BLaER1 (cell line): ENCODE measurements at regions not wholly inside any gene's neighbourhood (a gene's known extent, or its start where the extent isn't known, plus 50 kb on each side); places are given as distances from the start of the nearest gene placed in this dataset.

Experiments used
- H3K27ac ChIP-seq: shearing (Covaris generic); formaldehyde crosslinking; 2 replicates; pipeline ENCODE4 v1.8.1; 2022
- H3K27me3 ChIP-seq: shearing (Covaris generic); formaldehyde crosslinking; 2 replicates; pipeline ENCODE4 v1.8.1; 2022
- H3K36me3 ChIP-seq: shearing (Covaris generic); formaldehyde crosslinking; 2 replicates; pipeline ENCODE4 v1.8.1; 2022
- H3K4me1 ChIP-seq: shearing (Covaris generic); formaldehyde crosslinking; 2 replicates; pipeline ENCODE4 v1.8.1; 2022
- H3K4me2 ChIP-seq: shearing (Covaris generic); formaldehyde crosslinking; 2 replicates; pipeline ENCODE4 v1.8.1; 2022
- H3K4me3 ChIP-seq: shearing (Covaris generic); formaldehyde crosslinking; 2 replicates; pipeline ENCODE4 v1.8.1; 2022
- H3K9ac ChIP-seq: shearing (Covaris generic); formaldehyde crosslinking; 2 replicates; pipeline ENCODE4 v1.8.1; 2022
- H3K9me3 ChIP-seq: shearing (Covaris generic); formaldehyde crosslinking; 2 replicates; pipeline ENCODE4 v1.8.1; 2022
- H4K20me1 ChIP-seq: shearing (Covaris generic); formaldehyde crosslinking; 2 replicates; pipeline ENCODE4 v1.8.1; 2022
- Cebpa-rat ChIP-seq: shearing (Covaris generic); IDR thresholded peaks from 2 replicates; pipeline ENCODE4 v1.8.1; 2022

GRCh38 chr13:79679334-79679733 is 198.4 kb downstream of the NDFIP2 start:
- H4K20me1 ChIP-seq, result no peaks in the 10 kb centered on the region
- H3K4me1 ChIP-seq, result no peaks in the 10 kb centered on the region
- H3K36me3 ChIP-seq, result no peaks in the 10 kb centered on the region
- TF ChIP-seq Cebpa-rat, result no peak
- H3K27me3 ChIP-seq, result no peaks in the 10 kb centered on the region
- no peak overlapping the region for H3K9ac ChIP-seq
- no peak overlapping the region for H3K27ac ChIP-seq
- no peak overlapping the region for H3K4me2 ChIP-seq
- no peaks in the 10 kb centered on the region for H3K9me3 ChIP-seq
- H3K4me3 ChIP-seq, result no peak overlapping the region

GRCh38 chr13:79678100-79678499 is 197.1 kb downstream of the NDFIP2 start:
- Histone ChIP-seq H3K4me3 (no peak overlapping the region), H3K36me3 (no peaks in the 10 kb centered on the region), H3K27me3 (no peaks in the 10 kb centered on the region), H3K4me2 (no peak overlapping the region), H3K4me1 (no peaks in the 10 kb centered on the region), H3K9ac (no peak overlapping the region), H3K27ac (no peak overlapping the region), H3K9me3 (no peaks in the 10 kb centered on the region), H4K20me1 (no peaks in the 10 kb centered on the region)
- TF ChIP-seq Cebpa-rat, result no peak

- H3K4me2 ChIP-seq, result no peak overlapping the region
- no peaks in the 10 kb centered on the region for H3K36me3 ChIP-seq
- H3K9me3 ChIP-seq, result no peaks in the 10 kb centered on the region
- no peak overlapping the region for H3K9ac ChIP-seq
- H3K4me1 ChIP-seq, result no peaks in the 10 kb centered on the region
- no peaks in the 10 kb centered on the region for H3K27me3 ChIP-seq
- H4K20me1 ChIP-seq, result no peaks in the 10 kb centered on the region
- no peak overlapping the region for H3K4me3 ChIP-seq
- no peak overlapping the region for H3K27ac ChIP-seq
- TF ChIP-seq Cebpa-rat, result no peak
Observed at GRCh38 chr13:79675931-79676660, 195.1 kb downstream of the NDFIP2 start.

- Histone ChIP-seq H3K9ac (no peak overlapping the region), H3K27me3 (no peaks in the 10 kb centered on the region), H3K36me3 (no peaks in the 10 kb centered on the region), H3K27ac (no peak overlapping the region), H4K20me1 (no peaks in the 10 kb centered on the region), H3K9me3 (no peaks in the 10 kb centered on the region), H3K4me2 (no peak overlapping the region), H3K4me3 (no peak overlapping the region), H3K4me1 (no peaks in the 10 kb centered on the region)
- no peak for TF ChIP-seq Cebpa-rat
Observed at GRCh38 chr13:79674765-79675515, 194.0 kb downstream of the NDFIP2 start.

GRCh38 chr13:79673993-79674377 is 193.0 kb downstream of the NDFIP2 start:
- H3K9ac ChIP-seq, result no peak overlapping the region
- no peaks in the 10 kb centered on the region for H3K27me3 ChIP-seq
- no peak overlapping the region for H3K4me2 ChIP-seq
- H3K4me3 ChIP-seq, result no peak overlapping the region
- H3K9me3 ChIP-seq, result no peaks in the 10 kb centered on the region
- H3K36me3 ChIP-seq, result no peaks in the 10 kb centered on the region
- no peak overlapping the region for H3K27ac ChIP-seq
- TF ChIP-seq Cebpa-rat, result no peak
- H3K4me1 ChIP-seq, result no peaks in the 10 kb centered on the region
- H4K20me1 ChIP-seq, result no peaks in the 10 kb centered on the region

DNA sequence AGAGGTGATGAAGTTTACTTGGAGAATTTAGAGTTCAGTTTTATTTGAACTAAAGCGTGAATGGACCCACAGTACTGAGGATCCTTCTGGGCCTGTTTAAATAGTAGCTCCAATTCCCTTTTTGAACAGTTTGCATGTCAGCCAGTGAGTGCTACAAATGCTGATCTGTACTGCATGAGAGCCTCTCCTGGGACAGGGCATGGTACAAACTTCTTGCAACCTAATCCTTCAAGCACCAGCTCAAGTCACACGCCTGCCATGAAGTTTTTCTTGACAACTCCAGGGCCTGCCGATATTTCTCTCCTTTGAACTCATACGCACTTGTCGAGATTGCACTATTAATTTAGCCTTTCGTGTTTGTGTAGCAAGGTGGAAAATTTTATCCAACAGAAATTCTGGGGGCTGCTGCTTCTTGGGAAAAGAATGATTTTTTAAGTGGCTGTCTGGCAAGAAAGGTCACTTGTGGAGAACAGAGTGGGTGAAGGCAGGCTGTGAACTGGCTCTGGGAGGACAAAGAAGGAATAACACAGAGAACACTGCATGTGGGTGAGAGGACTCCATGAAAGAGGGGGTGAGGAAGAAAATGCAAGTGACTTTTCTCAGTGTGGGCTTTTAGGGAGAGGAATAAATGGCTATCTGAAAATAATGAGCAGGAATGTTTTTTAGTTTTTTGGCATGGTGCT is 192.5 kb downstream of the NDFIP2 start:
- Histone ChIP-seq H3K27ac (no peak overlapping the region), H3K4me3 (no peak overlapping the region), H4K20me1 (no peaks in the 10 kb centered on the region), H3K4me2 (no peak overlapping the region), H3K27me3 (no peaks in the 10 kb centered on the region), H3K9me3 (no peaks in the 10 kb centered on the region), H3K4me1 (no peaks in the 10 kb centered on the region), H3K9ac (no peak overlapping the region), H3K36me3 (no peaks in the 10 kb centered on the region)
- no peak for TF ChIP-seq Cebpa-rat

DNA sequence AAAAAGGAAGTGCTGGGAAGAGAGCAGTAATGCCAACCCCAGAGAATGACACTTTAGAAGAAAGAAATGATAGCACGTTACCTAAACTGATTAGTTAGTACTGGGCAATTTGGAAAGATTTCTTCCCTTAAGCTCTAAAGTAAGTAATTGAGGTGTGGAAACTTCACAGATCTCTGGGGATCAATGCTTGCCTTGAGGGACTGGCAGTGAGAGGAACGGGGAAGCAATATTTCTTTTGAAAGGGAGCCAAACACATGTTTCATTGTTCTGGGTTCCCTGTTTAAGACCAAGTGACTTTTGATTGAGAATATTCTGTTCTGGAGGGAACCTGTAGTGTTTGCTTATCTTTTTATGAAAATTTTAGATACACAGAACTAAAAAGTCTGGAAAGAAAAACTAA is 190.5 kb downstream of the NDFIP2 start:
- H3K4me3 ChIP-seq, result no peak overlapping the region
- H4K20me1 ChIP-seq, result no peaks in the 10 kb centered on the region
- TF ChIP-seq Cebpa-rat, result no peak
- H3K4me1 ChIP-seq, result no peaks in the 10 kb centered on the region
- no peak overlapping the region for H3K27ac ChIP-seq
- no peak overlapping the region for H3K9ac ChIP-seq
- H3K4me2 ChIP-seq, result no peak overlapping the region
- no peaks in the 10 kb centered on the region for H3K36me3 ChIP-seq
- no peaks in the 10 kb centered on the region for H3K27me3 ChIP-seq
- no peaks in the 10 kb centered on the region for H3K9me3 ChIP-seq

- H3K9ac ChIP-seq, result no peak overlapping the region
- H3K4me3 ChIP-seq, result no peak overlapping the region
- H3K36me3 ChIP-seq, result no peaks in the 10 kb centered on the region
- H3K4me1 ChIP-seq, result no peaks in the 10 kb centered on the region
- no peak overlapping the region for H3K27ac ChIP-seq
- H4K20me1 ChIP-seq, result no peaks in the 10 kb centered on the region
- H3K9me3 ChIP-seq, result no peaks in the 10 kb centered on the region
- no peaks in the 10 kb centered on the region for H3K27me3 ChIP-seq
- H3K4me2 ChIP-seq, result no peak overlapping the region
- no peak for TF ChIP-seq Cebpa-rat
Observed at GRCh38 chr13:79668201-79668752, 187.3 kb downstream of the NDFIP2 start.

GRCh38 chr13:79667771-79668170 is 186.8 kb downstream of the NDFIP2 start:
- Histone ChIP-seq H3K4me1 (no peaks in the 10 kb centered on the region), H3K4me2 (no peak overlapping the region), H3K4me3 (no peak overlapping the region), H3K27ac (no peak overlapping the region), H3K9me3 (no peaks in the 10 kb centered on the region), H3K36me3 (no peaks in the 10 kb centered on the region), H3K27me3 (no peaks in the 10 kb centered on the region), H4K20me1 (no peaks in the 10 kb centered on the region), H3K9ac (no peak overlapping the region)
- no peak for TF ChIP-seq Cebpa-rat
